22Rv1 (cell line): ENCODE measurements at regions not wholly inside any gene's neighbourhood (a gene's known extent, or its start where the extent isn't known, plus 50 kb on each side); places are given as distances from the start of the nearest gene placed in this dataset.

ENCODE experiments used
- ZFX ChIP-seq: fragments of 450-650 bp; IDR thresholded peaks from 2 replicates; pipeline ENCODE4 v1.6.1; 2017; ENCODE audit warnings: antibody characterized with exemption, borderline replicate concordance
- TF ChIP-seq, protein P1 (sequence below): fragments of 450-650 bp; IDR thresholded peaks from 2 replicates; pipeline ENCODE4 v1.5.1; 2017; ENCODE audit warnings: mild to moderate bottlenecking

DNA sequence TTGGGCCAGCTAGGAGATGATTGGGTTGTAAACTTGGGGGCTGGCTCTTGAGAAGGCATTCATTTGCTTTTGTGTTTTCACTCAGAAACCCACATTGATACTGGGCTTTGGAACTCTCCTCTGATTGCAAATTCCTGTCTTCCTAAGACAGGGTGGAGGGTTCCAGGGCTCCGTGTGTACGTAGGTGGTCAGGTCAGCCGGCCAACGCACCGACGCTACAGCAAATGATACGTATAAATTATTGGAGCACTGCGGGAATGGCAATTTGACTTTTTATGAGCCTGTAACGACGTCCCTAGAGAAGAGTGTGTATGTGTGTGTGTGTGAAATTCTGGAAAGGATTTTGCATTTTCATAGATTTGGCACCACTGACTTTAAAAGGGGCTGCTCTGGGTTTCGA, 236.9 kb downstream of the SHOX start:
- TF ChIP-seq, protein P1, sequence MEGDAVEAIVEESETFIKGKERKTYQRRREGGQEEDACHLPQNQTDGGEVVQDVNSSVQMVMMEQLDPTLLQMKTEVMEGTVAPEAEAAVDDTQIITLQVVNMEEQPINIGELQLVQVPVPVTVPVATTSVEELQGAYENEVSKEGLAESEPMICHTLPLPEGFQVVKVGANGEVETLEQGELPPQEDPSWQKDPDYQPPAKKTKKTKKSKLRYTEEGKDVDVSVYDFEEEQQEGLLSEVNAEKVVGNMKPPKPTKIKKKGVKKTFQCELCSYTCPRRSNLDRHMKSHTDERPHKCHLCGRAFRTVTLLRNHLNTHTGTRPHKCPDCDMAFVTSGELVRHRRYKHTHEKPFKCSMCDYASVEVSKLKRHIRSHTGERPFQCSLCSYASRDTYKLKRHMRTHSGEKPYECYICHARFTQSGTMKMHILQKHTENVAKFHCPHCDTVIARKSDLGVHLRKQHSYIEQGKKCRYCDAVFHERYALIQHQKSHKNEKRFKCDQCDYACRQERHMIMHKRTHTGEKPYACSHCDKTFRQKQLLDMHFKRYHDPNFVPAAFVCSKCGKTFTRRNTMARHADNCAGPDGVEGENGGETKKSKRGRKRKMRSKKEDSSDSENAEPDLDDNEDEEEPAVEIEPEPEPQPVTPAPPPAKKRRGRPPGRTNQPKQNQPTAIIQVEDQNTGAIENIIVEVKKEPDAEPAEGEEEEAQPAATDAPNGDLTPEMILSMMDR: no peak
- TF ChIP-seq ZFX: no peak
